ENCODE measurements at regions not wholly inside any gene's neighbourhood (a gene's known extent, or its start where the extent isn't known, plus 50 kb on each side); places are given as distances from the start of the nearest gene placed in this dataset.

- H3K4me1 Mint-ChIP-seq (ENCODE audit: unreplicated experiment) = no peaks in the 10 kb centered on the region
- H3K9me3 Mint-ChIP-seq (ENCODE audit: unreplicated experiment) = peaks cover 53% of the 10 kb centered on the region
Measured at GRCh38 chr5:2879701-2880100, 128.2 kb upstream of the IRX2 start.

GRCh38 chr5:2877522-2877921, 126.0 kb upstream of the IRX2 start:
- TF ChIP-seq, protein P1, sequence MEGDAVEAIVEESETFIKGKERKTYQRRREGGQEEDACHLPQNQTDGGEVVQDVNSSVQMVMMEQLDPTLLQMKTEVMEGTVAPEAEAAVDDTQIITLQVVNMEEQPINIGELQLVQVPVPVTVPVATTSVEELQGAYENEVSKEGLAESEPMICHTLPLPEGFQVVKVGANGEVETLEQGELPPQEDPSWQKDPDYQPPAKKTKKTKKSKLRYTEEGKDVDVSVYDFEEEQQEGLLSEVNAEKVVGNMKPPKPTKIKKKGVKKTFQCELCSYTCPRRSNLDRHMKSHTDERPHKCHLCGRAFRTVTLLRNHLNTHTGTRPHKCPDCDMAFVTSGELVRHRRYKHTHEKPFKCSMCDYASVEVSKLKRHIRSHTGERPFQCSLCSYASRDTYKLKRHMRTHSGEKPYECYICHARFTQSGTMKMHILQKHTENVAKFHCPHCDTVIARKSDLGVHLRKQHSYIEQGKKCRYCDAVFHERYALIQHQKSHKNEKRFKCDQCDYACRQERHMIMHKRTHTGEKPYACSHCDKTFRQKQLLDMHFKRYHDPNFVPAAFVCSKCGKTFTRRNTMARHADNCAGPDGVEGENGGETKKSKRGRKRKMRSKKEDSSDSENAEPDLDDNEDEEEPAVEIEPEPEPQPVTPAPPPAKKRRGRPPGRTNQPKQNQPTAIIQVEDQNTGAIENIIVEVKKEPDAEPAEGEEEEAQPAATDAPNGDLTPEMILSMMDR (IDR thresholded peaks at IDR 0.05) = no peak
- Mint-ChIP-seq H3K27ac (ENCODE audit: unreplicated experiment) (no peak overlapping the region), H3K9me3 (ENCODE audit: unreplicated experiment) (peaks cover 54% of the 10 kb centered on the region), H3K4me3 (ENCODE audit: unreplicated experiment) (no peak overlapping the region), H3K4me1 (ENCODE audit: unreplicated experiment) (no peaks in the 10 kb centered on the region), H3K27me3 (ENCODE audit: unreplicated experiment) (no peaks in the 10 kb centered on the region), H3K36me3 (ENCODE audit: unreplicated experiment) (no peaks in the 10 kb centered on the region)
- DNase-seq (ENCODE audit: extremely low spot score, unreplicated experiment) = peak; percentile 34

More at GRCh38 chr5:2879701-2880100, 128.2 kb upstream of the IRX2 start:
- Mint-ChIP-seq H3K27me3 (ENCODE audit: unreplicated experiment) (no peaks in the 10 kb centered on the region), H3K27ac (ENCODE audit: unreplicated experiment) (no peak overlapping the region), H3K4me3 (ENCODE audit: unreplicated experiment) (no peak overlapping the region), H3K36me3 (ENCODE audit: unreplicated experiment) (no peaks in the 10 kb centered on the region)
- no peak for DNase-seq (ENCODE audit: extremely low spot score, unreplicated experiment)
- TF ChIP-seq, protein P1 (IDR thresholded peaks at IDR 0.05) = no peak

GRCh38 chr5:2876183-2876582, 124.7 kb upstream of the IRX2 start:
- Mint-ChIP-seq H3K9me3 (ENCODE audit: unreplicated experiment) (peaks cover 48% of the 10 kb centered on the region), H3K36me3 (ENCODE audit: unreplicated experiment) (no peaks in the 10 kb centered on the region), H3K4me3 (ENCODE audit: unreplicated experiment) (no peak overlapping the region), H3K4me1 (ENCODE audit: unreplicated experiment) (no peaks in the 10 kb centered on the region), H3K27me3 (ENCODE audit: unreplicated experiment) (no peaks in the 10 kb centered on the region), H3K27ac (ENCODE audit: unreplicated experiment) (no peak overlapping the region)
- TF ChIP-seq, protein P1 (IDR thresholded peaks at IDR 0.05) = no peak
- peak; percentile 8 for DNase-seq (ENCODE audit: extremely low spot score, unreplicated experiment)

- DNase-seq (ENCODE audit: extremely low spot score, unreplicated experiment) = peak; percentile 53
- Mint-ChIP-seq H3K27ac (ENCODE audit: unreplicated experiment) (no peak overlapping the region), H3K4me3 (ENCODE audit: unreplicated experiment) (no peak overlapping the region), H3K27me3 (ENCODE audit: unreplicated experiment) (no peaks in the 10 kb centered on the region), H3K4me1 (ENCODE audit: unreplicated experiment) (no peaks in the 10 kb centered on the region), H3K9me3 (ENCODE audit: unreplicated experiment) (peaks cover 45% of the 10 kb centered on the region), H3K36me3 (ENCODE audit: unreplicated experiment) (no peaks in the 10 kb centered on the region)
- TF ChIP-seq, protein P1 (IDR thresholded peaks at IDR 0.05) = no peak
Measured at GRCh38 chr5:2874099-2874498, 122.6 kb upstream of the IRX2 start.

- no peak overlapping the region for H3K4me3 Mint-ChIP-seq (ENCODE audit: unreplicated experiment)
- TF ChIP-seq, protein P1 (IDR thresholded peaks at IDR 0.05) = no peak
- DNase-seq (ENCODE audit: extremely low spot score, unreplicated experiment) = peak; percentile 56
- H3K9me3 Mint-ChIP-seq (ENCODE audit: unreplicated experiment) = peaks cover 32% of the 10 kb centered on the region
- H3K4me1 Mint-ChIP-seq (ENCODE audit: unreplicated experiment) = no peaks in the 10 kb centered on the region
- no peaks in the 10 kb centered on the region for H3K27me3 Mint-ChIP-seq (ENCODE audit: unreplicated experiment)
- H3K27ac Mint-ChIP-seq (ENCODE audit: unreplicated experiment) = no peak overlapping the region
- no peaks in the 10 kb centered on the region for H3K36me3 Mint-ChIP-seq (ENCODE audit: unreplicated experiment)
Measured at GRCh38 chr5:2872676-2873075, 121.2 kb upstream of the IRX2 start.
